G401.6 (cell line): ENCODE measurements at regions not wholly inside any gene's neighbourhood (a gene's known extent, or its start where the extent isn't known, plus 50 kb on each side); places are given as distances from the start of the nearest gene placed in this dataset.

Experiments used
- FAIRE-seq: peaks from 2 replicates; lab custom pipeline; 2012; peaks lifted over from hg19 to GRCh38; lab: Jason Lieb, UNC

GRCh38 chr2:123153041-123153440 lies 872.0 kb upstream of the CNTNAP5 start:
- no peak for FAIRE-seq

GRCh38 chr2:123154195-123154594 lies 870.9 kb upstream of the CNTNAP5 start:
- no peak for FAIRE-seq

- no peak for FAIRE-seq
Observed at GRCh38 chr2:123157016-123157415, 868.1 kb upstream of the CNTNAP5 start.

GRCh38 chr2:123162400-123163016 lies 862.6 kb upstream of the CNTNAP5 start:
- no peak for FAIRE-seq

- no peak for FAIRE-seq
Observed at GRCh38 chr2:123163398-123163797, 861.7 kb upstream of the CNTNAP5 start.

- no peak for FAIRE-seq
Observed at GRCh38 chr2:123164216-123164615, 860.9 kb upstream of the CNTNAP5 start.

- FAIRE-seq, result no peak
Observed at GRCh38 chr2:123165616-123166015, 859.5 kb upstream of the CNTNAP5 start.

- FAIRE-seq, result no peak
Observed at GRCh38 chr2:123179526-123179925, 845.6 kb upstream of the CNTNAP5 start.

GRCh38 chr2:123195957-123196356 lies 829.1 kb upstream of the CNTNAP5 start:
- FAIRE-seq, result no peak

GRCh38 chr2:123200035-123200434 lies 825.1 kb upstream of the CNTNAP5 start:
- no peak for FAIRE-seq

GRCh38 chr2:123207245-123207644 lies 817.8 kb upstream of the CNTNAP5 start:
- no peak for FAIRE-seq

GRCh38 chr2:123209202-123209601 lies 815.9 kb upstream of the CNTNAP5 start:
- no peak for FAIRE-seq

GRCh38 chr2:123211181-123211580 lies 813.9 kb upstream of the CNTNAP5 start:
- FAIRE-seq, result no peak

GRCh38 chr2:123245156-123245555 lies 779.9 kb upstream of the CNTNAP5 start:
- no peak for FAIRE-seq

- FAIRE-seq, result no peak
Observed at GRCh38 chr2:123258877-123259539, 766.1 kb upstream of the CNTNAP5 start.

GRCh38 chr2:123262856-123263255 lies 762.2 kb upstream of the CNTNAP5 start:
- no peak for FAIRE-seq

GRCh38 chr2:123283431-123283830 lies 741.7 kb upstream of the CNTNAP5 start:
- no peak for FAIRE-seq

- no peak for FAIRE-seq
Observed at GRCh38 chr2:123303731-123304130, 721.4 kb upstream of the CNTNAP5 start.
